ENCODE measurements at regions not wholly inside any gene's neighbourhood (a gene's known extent, or its start where the extent isn't known, plus 50 kb on each side); places are given as distances from the start of the nearest gene placed in this dataset.

DNA sequence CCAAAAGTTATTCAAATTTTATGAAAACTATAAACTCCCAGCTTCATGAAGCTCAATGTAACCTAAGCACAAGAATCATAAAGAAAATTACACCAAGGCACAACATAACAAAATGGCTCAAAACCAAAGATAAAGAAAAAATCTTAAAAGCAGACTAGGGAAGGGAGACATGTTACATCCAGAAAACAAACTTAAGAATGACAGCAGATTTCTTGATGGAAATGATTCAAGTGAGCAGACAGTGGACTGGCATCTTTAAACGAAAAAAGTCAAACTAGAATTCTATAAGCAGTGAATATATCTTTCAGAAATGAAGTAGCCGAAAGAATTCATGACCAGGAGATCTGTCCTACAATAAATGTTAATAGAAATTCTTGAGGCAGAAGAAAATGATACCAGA lies 75.6 kb downstream of the SHANK2 start:
- no peak for DNase-seq (ENCODE audit: low read depth)
- no peak for TF ChIP-seq CTCF (IDR thresholded peaks at IDR 0.05; ENCODE audit: low read depth, low read length)
- no peak for TF ChIP-seq MAX (IDR thresholded peaks at IDR 0.05; ENCODE audit: low read depth, low read length)
- no peak for TF ChIP-seq MYC (IDR thresholded peaks at IDR 0.05; ENCODE audit: low read depth, low read length)
- TF ChIP-seq POLR2A (IDR thresholded peaks at IDR 0.05; ENCODE audit: extremely low read depth, insufficient read length): no peak
- H3K4me3 ChIP-seq (ENCODE audit: low read depth, low read length): no peak overlapping the region

DNA sequence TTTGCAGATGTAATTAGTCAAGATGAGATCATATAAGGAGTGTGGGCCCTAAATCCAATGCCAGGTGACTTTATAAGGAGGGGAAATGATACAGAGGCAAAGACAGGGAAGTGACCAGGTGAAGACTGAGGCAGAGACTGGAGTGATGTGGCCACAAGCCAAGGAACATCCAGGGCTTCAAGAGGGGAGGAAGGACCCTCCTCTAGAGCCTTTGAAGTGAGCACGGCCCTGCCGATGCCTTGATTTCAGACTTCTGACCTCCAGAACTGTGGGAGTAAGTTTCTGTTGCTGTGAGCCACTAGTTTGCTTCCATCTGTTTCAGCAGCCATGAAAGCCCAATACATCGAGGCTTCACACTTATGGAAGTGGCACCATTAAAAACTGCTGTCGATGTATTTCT lies 78.7 kb downstream of the SHANK2 start:
- TF ChIP-seq MAX (IDR thresholded peaks at IDR 0.05; ENCODE audit: low read depth, low read length) (no peak), MYC (IDR thresholded peaks at IDR 0.05; ENCODE audit: low read depth, low read length) (no peak), CTCF (IDR thresholded peaks at IDR 0.05; ENCODE audit: low read depth, low read length) (no peak), POLR2A (IDR thresholded peaks at IDR 0.05; ENCODE audit: extremely low read depth, insufficient read length) (no peak)
- no peak overlapping the region for H3K4me3 ChIP-seq (ENCODE audit: low read depth, low read length)
- no peak for DNase-seq (ENCODE audit: low read depth)

GRCh38 chr11:71172680-71173079 lies 79.7 kb downstream of the SHANK2 start:
- H3K4me3 ChIP-seq (ENCODE audit: low read depth, low read length): no peak overlapping the region
- TF ChIP-seq CTCF (IDR thresholded peaks at IDR 0.05; ENCODE audit: low read depth, low read length): no peak
- TF ChIP-seq POLR2A (IDR thresholded peaks at IDR 0.05; ENCODE audit: extremely low read depth, insufficient read length): no peak
- no peak for TF ChIP-seq MYC (IDR thresholded peaks at IDR 0.05; ENCODE audit: low read depth, low read length)
- no peak for TF ChIP-seq MAX (IDR thresholded peaks at IDR 0.05; ENCODE audit: low read depth, low read length)
- DNase-seq (ENCODE audit: low read depth): no peak

- TF ChIP-seq POLR2A (IDR thresholded peaks at IDR 0.05; ENCODE audit: extremely low read depth, insufficient read length): no peak
- no peak for TF ChIP-seq MAX (IDR thresholded peaks at IDR 0.05; ENCODE audit: low read depth, low read length)
- TF ChIP-seq CTCF (IDR thresholded peaks at IDR 0.05; ENCODE audit: low read depth, low read length): no peak
- no peak for TF ChIP-seq MYC (IDR thresholded peaks at IDR 0.05; ENCODE audit: low read depth, low read length)
- DNase-seq (ENCODE audit: low read depth): no peak
- H3K4me3 ChIP-seq (ENCODE audit: low read depth, low read length): no peak overlapping the region
Observed at GRCh38 chr11:71171576-71171975, 80.8 kb downstream of the SHANK2 start.

GRCh38 chr11:71170624-71171423 lies 81.6 kb downstream of the SHANK2 start:
- TF ChIP-seq MAX (IDR thresholded peaks at IDR 0.05; ENCODE audit: low read depth, low read length) (no peak), CTCF (IDR thresholded peaks at IDR 0.05; ENCODE audit: low read depth, low read length) (no peak), MYC (IDR thresholded peaks at IDR 0.05; ENCODE audit: low read depth, low read length) (no peak), POLR2A (IDR thresholded peaks at IDR 0.05; ENCODE audit: extremely low read depth, insufficient read length) (no peak)
- H3K4me3 ChIP-seq (ENCODE audit: low read depth, low read length): no peak overlapping the region
- no peak for DNase-seq (ENCODE audit: low read depth)

Measured in NB4 (cell line).